KMS-11 (cell line): ENCODE measurements at regions not wholly inside any gene's neighbourhood (a gene's known extent, or its start where the extent isn't known, plus 50 kb on each side); places are given as distances from the start of the nearest gene placed in this dataset.

ENCODE experiments used
- H2AFZ ChIP-seq: fragments of 200-600 bp; sonication (generic); 2 replicates; pipeline ENCODE4 v1.6.1; 2016; ENCODE audit warnings: antibody characterized with exemption, mixed run types, low read depth
- H3K27ac ChIP-seq: fragments of 200-600 bp; sonication (generic); 2 replicates; pipeline ENCODE4 v1.6.1; 2016; ENCODE audit warnings: mild to moderate bottlenecking, mixed run types
- H3K27me3 ChIP-seq: fragments of 200-600 bp; sonication (generic); 2 replicates; pipeline ENCODE4 v1.6.1; 2017; ENCODE audit warnings: mild to moderate bottlenecking, low read depth, mixed run types, moderate library complexity; ENCODE audit not compliant: insufficient read depth
- H3K36me3 ChIP-seq: fragments of 200-600 bp; sonication (generic); 2 replicates; pipeline ENCODE4 v1.6.1; 2017; ENCODE audit warnings: mild to moderate bottlenecking, mixed run types; ENCODE audit not compliant: insufficient read depth
- H3K4me1 ChIP-seq: fragments of 200-600 bp; sonication (generic); 2 replicates; pipeline ENCODE4 v1.6.1; 2016; ENCODE audit warnings: mild to moderate bottlenecking, low read depth, mixed run types; ENCODE audit not compliant: poor library complexity, severe bottlenecking
- H3K4me2 ChIP-seq: fragments of 200-600 bp; sonication (generic); 2 replicates; pipeline ENCODE4 v1.7.0; 2016; ENCODE audit warnings: mild to moderate bottlenecking, mixed run types
- H3K4me3 ChIP-seq: fragments of 200-600 bp; sonication (generic); IDR thresholded peaks from 2 replicates; pipeline ENCODE4 v1.6.1; 2017; ENCODE audit warnings: low read depth, low read length, mixed read lengths; ENCODE audit not compliant: insufficient read depth
- H3K79me2 ChIP-seq: fragments of 200-600 bp; sonication (generic); 2 replicates; pipeline ENCODE4 v1.6.1; 2016; ENCODE audit warnings: low read depth, mixed run types; ENCODE audit not compliant: insufficient read depth
- H3K9ac ChIP-seq: fragments of 200-600 bp; sonication (generic); 2 replicates; pipeline ENCODE4 v1.6.1; 2016; ENCODE audit warnings: mild to moderate bottlenecking, mixed run types
- H4K20me1 ChIP-seq: fragments of 200-600 bp; sonication (generic); 2 replicates; pipeline ENCODE4 v1.6.1; 2016; ENCODE audit warnings: mild to moderate bottlenecking, mixed run types; ENCODE audit not compliant: insufficient read depth
- CTCF ChIP-seq: fragments of 200-600 bp; sonication (generic); conservative IDR thresholded peaks from 2 replicates; pipeline ENCODE4 v1.6.1; 2017; ENCODE audit warnings: low read depth, mild to moderate bottlenecking, antibody characterized with exemption, low read length, moderate library complexity, mixed read lengths

GRCh38 chr5:125059255-125060002, 313.0 kb upstream of the ZNF608 start:
- TF ChIP-seq CTCF: no peak
- H3K79me2 ChIP-seq: no peaks in the 10 kb centered on the region
- H4K20me1 ChIP-seq: no peaks in the 10 kb centered on the region
- H3K4me1 ChIP-seq: no peaks in the 10 kb centered on the region
- no peak overlapping the region for H3K4me3 ChIP-seq
- no peak overlapping the region for H2AFZ ChIP-seq
- H3K4me2 ChIP-seq: no peak overlapping the region
- no peaks in the 10 kb centered on the region for H3K36me3 ChIP-seq
- no peak overlapping the region for H3K9ac ChIP-seq
- H3K27me3 ChIP-seq: no peaks in the 10 kb centered on the region
- no peak overlapping the region for H3K27ac ChIP-seq

GRCh38 chr5:125061726-125062125, 315.3 kb upstream of the ZNF608 start:
- TF ChIP-seq CTCF: no peak
- no peak overlapping the region for H3K4me3 ChIP-seq
- H3K9ac ChIP-seq: no peak overlapping the region
- no peaks in the 10 kb centered on the region for H4K20me1 ChIP-seq
- no peak overlapping the region for H3K27ac ChIP-seq
- no peaks in the 10 kb centered on the region for H3K36me3 ChIP-seq
- no peaks in the 10 kb centered on the region for H3K4me1 ChIP-seq
- no peak overlapping the region for H2AFZ ChIP-seq
- H3K4me2 ChIP-seq: no peak overlapping the region
- H3K79me2 ChIP-seq: no peaks in the 10 kb centered on the region
- H3K27me3 ChIP-seq: no peaks in the 10 kb centered on the region

DNA sequence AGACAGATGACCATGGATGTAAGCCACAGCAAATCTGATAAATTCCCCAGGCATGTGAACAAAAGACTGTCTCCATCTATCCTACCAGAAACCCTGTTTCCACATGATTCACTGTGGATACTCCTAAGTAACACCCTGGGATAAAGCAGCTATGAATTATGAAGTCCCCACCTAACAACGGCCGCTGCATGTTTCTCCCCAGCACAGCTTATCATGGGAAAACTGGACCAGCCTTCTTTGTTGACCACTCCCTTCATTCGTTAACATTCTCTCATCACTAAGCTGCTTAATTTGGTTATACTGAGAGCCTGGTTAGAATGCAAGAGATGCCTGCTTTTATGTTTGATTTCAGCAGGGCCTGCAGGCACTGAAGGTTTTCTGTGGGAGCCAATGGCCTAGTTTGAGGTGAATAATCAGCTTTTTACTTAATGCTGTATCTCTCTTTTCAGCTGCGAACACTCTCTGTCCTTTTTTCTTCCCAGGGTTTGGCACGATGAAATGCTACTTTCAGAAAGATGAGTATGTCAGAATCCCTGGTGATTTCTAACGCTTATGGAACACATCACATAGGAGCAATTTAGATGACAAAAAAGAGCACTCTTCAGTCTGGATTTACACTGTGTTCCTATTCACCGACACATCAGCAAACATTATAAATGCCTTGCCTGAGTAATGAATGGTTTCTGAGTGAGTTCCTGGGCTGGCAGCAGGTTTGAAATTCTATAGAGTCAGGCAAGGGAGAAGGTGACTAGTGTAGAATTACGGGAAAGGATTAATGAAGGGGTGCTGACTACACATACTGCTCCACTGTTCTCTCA, 318.4 kb upstream of the ZNF608 start:
- no peaks in the 10 kb centered on the region for H4K20me1 ChIP-seq
- no peaks in the 10 kb centered on the region for H3K79me2 ChIP-seq
- H2AFZ ChIP-seq: no peak overlapping the region
- H3K4me2 ChIP-seq: no peak overlapping the region
- H3K4me1 ChIP-seq: no peaks in the 10 kb centered on the region
- H3K9ac ChIP-seq: no peak overlapping the region
- H3K4me3 ChIP-seq: no peak overlapping the region
- no peak overlapping the region for H3K27ac ChIP-seq
- no peak for TF ChIP-seq CTCF
- no peaks in the 10 kb centered on the region for H3K27me3 ChIP-seq
- H3K36me3 ChIP-seq: no peaks in the 10 kb centered on the region

DNA sequence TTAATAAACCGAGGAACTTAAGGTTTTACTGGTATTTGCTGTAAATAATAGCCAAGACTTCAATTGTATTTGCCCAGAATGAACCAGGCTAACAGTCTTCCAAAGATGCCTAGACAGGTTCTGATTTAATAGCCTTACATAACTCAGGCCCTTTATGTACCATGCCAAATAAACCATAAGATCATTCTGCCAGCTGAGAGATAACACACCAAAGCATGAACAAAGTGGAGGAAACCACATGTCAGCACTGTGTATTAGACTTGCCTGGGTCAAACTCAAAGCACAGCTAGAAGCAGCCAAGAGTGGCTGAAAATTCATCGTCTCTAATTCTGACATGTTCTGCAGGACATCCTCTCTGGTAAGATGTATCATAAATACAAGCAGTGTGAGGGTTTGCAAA, 319.3 kb upstream of the ZNF608 start:
- Histone ChIP-seq H3K27ac (no peak overlapping the region), H2AFZ (no peak overlapping the region), H3K79me2 (no peaks in the 10 kb centered on the region), H3K36me3 (no peaks in the 10 kb centered on the region), H3K4me2 (no peak overlapping the region), H3K4me3 (no peak overlapping the region), H4K20me1 (no peaks in the 10 kb centered on the region), H3K27me3 (no peaks in the 10 kb centered on the region), H3K9ac (no peak overlapping the region), H3K4me1 (no peaks in the 10 kb centered on the region)
- no peak for TF ChIP-seq CTCF
